Astrocyte of the cerebellum (primary cell): ENCODE measurements at regions not wholly inside any gene's neighbourhood (a gene's known extent, or its start where the extent isn't known, plus 50 kb on each side); places are given as distances from the start of the nearest gene placed in this dataset.
A peak's percentile ranks its signal among the peaks of the same experiment; 100 is the strongest.

Experiments used
- DNase-seq: peaks from one replicate; pipeline ENCODE4 v3.0.0-alpha.2; 2011; ENCODE audit warnings: low read depth
- H3K4me3 ChIP-seq: 2 replicates; pipeline ENCODE4 v1.5.1; 2011; ENCODE audit warnings: mild to moderate bottlenecking, low read depth, low read length, moderate library complexity
- in situ Hi-C: cut with HindIII; loops from 2 replicates; pipeline ENCODE4 v1.10.0; 2017; ENCODE audit warnings: low sequenced_read_pairs
- TF ChIP-seq, protein P1 (sequence below): IDR thresholded peaks from 2 replicates; pipeline ENCODE4 v1.5.1; 2012; ENCODE audit warnings: low read length, low read depth, moderate library complexity, mild to moderate bottlenecking; ENCODE audit errors: missing control alignments

GRCh38 chr17:83152745-83153611 is 73.6 kb downstream of the METRNL start:
- TF ChIP-seq, protein P1, sequence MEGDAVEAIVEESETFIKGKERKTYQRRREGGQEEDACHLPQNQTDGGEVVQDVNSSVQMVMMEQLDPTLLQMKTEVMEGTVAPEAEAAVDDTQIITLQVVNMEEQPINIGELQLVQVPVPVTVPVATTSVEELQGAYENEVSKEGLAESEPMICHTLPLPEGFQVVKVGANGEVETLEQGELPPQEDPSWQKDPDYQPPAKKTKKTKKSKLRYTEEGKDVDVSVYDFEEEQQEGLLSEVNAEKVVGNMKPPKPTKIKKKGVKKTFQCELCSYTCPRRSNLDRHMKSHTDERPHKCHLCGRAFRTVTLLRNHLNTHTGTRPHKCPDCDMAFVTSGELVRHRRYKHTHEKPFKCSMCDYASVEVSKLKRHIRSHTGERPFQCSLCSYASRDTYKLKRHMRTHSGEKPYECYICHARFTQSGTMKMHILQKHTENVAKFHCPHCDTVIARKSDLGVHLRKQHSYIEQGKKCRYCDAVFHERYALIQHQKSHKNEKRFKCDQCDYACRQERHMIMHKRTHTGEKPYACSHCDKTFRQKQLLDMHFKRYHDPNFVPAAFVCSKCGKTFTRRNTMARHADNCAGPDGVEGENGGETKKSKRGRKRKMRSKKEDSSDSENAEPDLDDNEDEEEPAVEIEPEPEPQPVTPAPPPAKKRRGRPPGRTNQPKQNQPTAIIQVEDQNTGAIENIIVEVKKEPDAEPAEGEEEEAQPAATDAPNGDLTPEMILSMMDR: no peak
- DNase-seq: no peak
- in situ Hi-C loops: no loop called here
- H3K4me3 ChIP-seq: no peak overlapping the region

DNA sequence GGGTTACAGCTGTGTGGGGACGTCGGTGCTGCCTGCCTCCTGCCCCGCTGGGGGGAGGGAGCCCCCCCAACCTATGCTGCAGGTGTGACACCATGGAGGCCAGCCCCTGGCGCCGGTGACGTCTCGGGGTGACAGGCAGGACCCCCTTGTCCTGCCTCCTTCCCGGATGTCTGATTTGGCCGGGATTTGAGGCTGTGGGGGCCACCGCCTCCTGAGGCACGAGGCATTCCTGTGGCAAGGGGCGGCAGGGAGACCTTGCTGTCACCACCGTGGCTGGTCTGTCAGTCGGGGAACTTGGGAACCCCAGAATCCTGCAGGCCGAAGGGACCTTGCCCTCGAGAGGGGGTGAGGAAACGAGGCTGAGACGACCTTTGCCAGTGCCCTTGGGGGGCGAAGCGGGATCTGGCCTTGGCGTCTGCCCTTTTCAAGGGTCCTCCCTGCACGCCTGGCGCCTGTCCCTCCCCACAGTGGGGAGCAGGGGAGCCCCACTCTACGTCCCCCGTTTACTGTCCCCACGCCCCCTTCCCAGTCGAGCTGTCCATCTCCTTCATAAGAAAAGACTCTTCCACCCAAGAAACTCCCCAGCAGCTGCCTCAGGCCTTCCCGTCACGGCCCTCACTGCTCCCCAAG is 74.4 kb downstream of the METRNL start:
- in situ Hi-C loops: no loop called here
- DNase-seq: no peak
- H3K4me3 ChIP-seq: no peak overlapping the region
- TF ChIP-seq, protein P1: no peak

GRCh38 chr17:83154311-83155127 is 75.1 kb downstream of the METRNL start:
- no peak for DNase-seq
- TF ChIP-seq, protein P1: no peak
- in situ Hi-C loops: no loop called here
- H3K4me3 ChIP-seq: no peak overlapping the region

DNA sequence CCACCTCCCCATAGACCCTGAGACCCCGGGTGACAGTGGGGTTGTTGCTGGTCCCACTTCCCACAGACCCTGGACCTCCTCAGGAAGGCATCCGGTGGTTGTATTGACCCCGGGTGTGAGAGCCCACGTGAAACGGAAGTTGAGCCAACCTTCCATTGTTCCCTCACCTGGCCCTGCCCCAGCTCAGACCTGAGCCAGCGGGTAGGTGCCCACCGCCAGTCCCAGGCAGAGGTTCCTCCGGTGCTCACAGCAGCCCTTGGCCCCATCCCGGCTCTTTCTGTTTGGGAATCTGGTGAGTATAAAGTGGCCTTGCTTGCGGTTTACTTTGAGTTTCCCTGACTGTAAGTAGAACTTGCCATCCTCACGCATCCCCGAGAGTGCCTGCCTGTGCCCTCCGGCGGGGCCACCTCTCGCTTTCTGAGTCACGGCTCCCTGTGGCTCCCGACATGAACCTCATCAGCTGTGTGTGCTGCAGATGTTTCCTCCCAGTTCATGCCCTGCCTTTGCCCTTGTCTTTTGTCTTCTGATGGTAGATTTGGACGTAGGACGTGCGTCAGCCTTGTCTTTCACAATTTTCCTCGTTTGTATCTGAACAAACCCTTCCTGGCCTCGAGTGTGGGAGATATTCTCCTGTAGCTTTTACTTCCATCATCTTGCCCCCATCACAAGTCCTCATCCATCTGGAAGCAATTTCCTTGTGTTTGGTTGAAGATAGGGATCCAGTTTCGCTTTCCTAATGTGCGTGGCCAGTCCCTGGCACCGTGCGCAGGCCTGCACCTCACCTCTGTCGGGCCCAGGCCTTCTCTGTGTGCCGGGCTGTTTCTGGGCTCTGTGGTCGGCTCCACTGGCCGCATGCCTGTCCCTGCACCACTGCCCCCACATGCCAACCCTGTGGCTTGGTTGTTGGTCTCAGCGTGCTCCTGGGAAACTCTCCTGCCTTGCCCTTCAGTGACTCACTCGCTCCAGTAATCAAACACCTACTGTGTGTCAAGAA is 76.0 kb downstream of the METRNL start:
- in situ Hi-C loops: no loop called here
- TF ChIP-seq, protein P1: no peak
- no peak overlapping the region for H3K4me3 ChIP-seq
- peak; percentile 53 for DNase-seq

DNA sequence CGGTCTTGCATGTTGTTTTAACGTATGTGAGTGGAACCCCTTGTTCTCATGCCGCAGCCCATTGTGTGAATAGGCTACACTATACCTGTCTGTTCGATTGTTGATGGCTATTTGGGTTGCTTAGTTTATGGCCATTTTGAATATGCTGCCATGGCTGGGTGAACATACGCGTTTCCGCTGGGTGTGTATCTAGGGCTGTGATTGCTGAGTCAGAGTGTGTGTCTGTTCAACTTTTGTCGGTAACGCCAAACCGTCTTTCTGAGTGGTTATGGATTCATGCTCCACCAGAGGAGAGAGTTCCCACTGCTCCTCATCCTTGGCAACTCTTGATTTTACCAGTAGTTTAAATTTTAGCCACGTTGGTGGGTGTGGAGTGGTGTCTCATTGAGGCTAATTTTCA is 77.0 kb downstream of the METRNL start:
- TF ChIP-seq, protein P1: no peak

More for the DNA sequence above, 77.0 kb downstream of the METRNL start:
- DNase-seq: no peak
- no peak overlapping the region for H3K4me3 ChIP-seq
- in situ Hi-C loops: no loop called here
